GM19468 (cell line): ENCODE measurements at regions not wholly inside any gene's neighbourhood (a gene's known extent, or its start where the extent isn't known, plus 50 kb on each side); places are given as distances from the start of the nearest gene placed in this dataset.
"Not testable (repeated sequence)": the region's sequence is repeated elsewhere in the genome, so short reads cannot be mapped to it uniquely, and the experiment has no call there.

ENCODE experiments used
- ATAC-seq: cut with Tn5 transposase; IDR thresholded peaks from one replicate; pipeline ENCODE4 v1.9.1; 2021; ENCODE audit warnings: mild to moderate bottlenecking, moderate library complexity, moderate number of reproducible peaks; ENCODE audit not compliant: unreplicated experiment; ENCODE audit errors: extremely low read depth

GRCh38 chr2:175312137-175312536, 130.6 kb upstream of the ATP5MC3 start:
- ATAC-seq = no peak

GRCh38 chr2:175310813-175311504, 129.4 kb upstream of the ATP5MC3 start:
- ATAC-seq = no peak

- ATAC-seq = no peak
These were observed 128.3 kb upstream of the ATP5MC3 start for GRCh38 chr2:175309799-175310198.

GRCh38 chr2:175308005-175308404, 126.5 kb upstream of the ATP5MC3 start:
- ATAC-seq = no peak

- no peak for ATAC-seq
These were observed 123.0 kb upstream of the ATP5MC3 start for GRCh38 chr2:175304541-175304940.

GRCh38 chr2:175293776-175294175, 112.3 kb upstream of the ATP5MC3 start:
- ATAC-seq = no peak

- ATAC-seq = no peak
These were observed 111.7 kb upstream of the ATP5MC3 start for GRCh38 chr2:175293195-175293594.

- no peak for ATAC-seq
These were observed 101.4 kb upstream of the ATP5MC3 start for GRCh38 chr2:175282886-175283285.

- ATAC-seq = no peak
These were observed 100.8 kb upstream of the ATP5MC3 start for GRCh38 chr2:175282300-175282699.

GRCh38 chr2:175277772-175278171, 96.3 kb upstream of the ATP5MC3 start:
- no peak for ATAC-seq

GRCh38 chr2:175275539-175275938, 94.0 kb upstream of the ATP5MC3 start:
- no peak for ATAC-seq

- ATAC-seq = no peak
These were observed 77.7 kb upstream of the ATP5MC3 start for GRCh38 chr2:175259164-175259563.

- no peak for ATAC-seq
These were observed 75.5 kb upstream of the ATP5MC3 start for GRCh38 chr2:175256806-175257585.

GRCh38 chr2:175256391-175256790, 74.9 kb upstream of the ATP5MC3 start:
- not testable (repeated sequence) for ATAC-seq

- ATAC-seq = no peak
These were observed 72.4 kb upstream of the ATP5MC3 start for GRCh38 chr2:175253871-175254270.

GRCh38 chr2:175251425-175252041, 70.0 kb upstream of the ATP5MC3 start:
- no peak for ATAC-seq

GRCh38 chr2:175247159-175247558, 65.6 kb upstream of the ATP5MC3 start:
- ATAC-seq = no peak

- ATAC-seq = no peak
These were observed 63.2 kb upstream of the ATP5MC3 start for GRCh38 chr2:175244697-175245096.

GRCh38 chr2:175241691-175242090, 60.2 kb upstream of the ATP5MC3 start:
- no peak for ATAC-seq

GRCh38 chr2:175240033-175240432, 58.5 kb upstream of the ATP5MC3 start:
- not testable (repeated sequence) for ATAC-seq

- ATAC-seq = no peak
These were observed 55.4 kb upstream of the ATP5MC3 start for GRCh38 chr2:175236930-175237329.
